ENCODE measurements at regions not wholly inside any gene's neighbourhood (a gene's known extent, or its start where the extent isn't known, plus 50 kb on each side); places are given as distances from the start of the nearest gene placed in this dataset.
A peak's percentile ranks its signal among the peaks of the same experiment; 100 is the strongest.

DNA sequence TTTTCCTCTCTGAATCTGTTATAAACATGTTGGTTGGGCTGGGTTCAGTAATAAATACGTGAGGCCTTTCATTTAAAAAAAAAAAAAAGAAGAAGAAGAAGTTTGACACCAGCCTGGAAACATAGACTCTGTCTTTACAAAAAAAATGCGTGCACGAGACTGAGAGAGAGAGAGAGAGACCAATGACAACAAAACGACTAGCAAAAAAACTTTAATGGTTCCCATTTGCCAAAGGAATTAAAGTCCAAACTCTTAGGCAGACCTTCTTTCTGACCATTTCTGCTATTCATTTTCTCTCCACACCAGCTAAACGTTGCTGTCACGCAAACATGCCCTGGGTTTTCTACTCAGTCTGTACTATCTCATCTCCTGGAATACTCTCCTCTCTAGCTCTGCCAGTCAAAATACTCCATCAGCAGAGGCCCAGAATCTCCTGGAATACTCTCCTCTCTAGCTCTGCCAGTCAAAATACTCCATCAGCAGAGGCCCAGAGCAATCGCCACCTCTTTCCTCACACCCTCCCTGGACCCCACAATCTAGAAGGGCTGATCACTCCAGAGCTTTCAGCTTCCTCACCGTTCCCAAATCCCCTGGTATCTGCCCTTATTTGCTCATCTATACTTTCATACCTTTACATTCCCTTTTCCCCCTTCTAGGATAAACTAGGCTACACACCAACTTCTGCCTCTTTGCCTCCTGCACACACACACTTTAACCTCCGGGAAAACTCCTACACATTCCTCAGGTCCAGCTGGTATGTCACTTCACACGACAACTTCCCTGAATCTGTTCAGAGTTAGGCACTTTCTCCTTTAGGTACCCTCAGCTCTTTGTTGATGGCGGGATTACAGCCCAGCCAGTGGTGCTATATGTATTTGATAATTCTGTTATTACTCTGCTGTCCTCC, 100.0 kb downstream of the CDC7 start:
- Mint-ChIP-seq H3K36me3 (no peaks in the 10 kb centered on the region), H3K27me3 (ENCODE audit: low read depth) (no peaks in the 10 kb centered on the region), H3K27ac (no peak overlapping the region), H3K4me1 (peaks cover 24% of the 10 kb centered on the region), H3K4me3 (no peak overlapping the region), H3K9me3 (no peaks in the 10 kb centered on the region)
- DNase-seq (ENCODE audit: low spot score in 2 of 2, unreplicated experiment in 2 of 2) = no peak
- TF ChIP-seq, protein P1, sequence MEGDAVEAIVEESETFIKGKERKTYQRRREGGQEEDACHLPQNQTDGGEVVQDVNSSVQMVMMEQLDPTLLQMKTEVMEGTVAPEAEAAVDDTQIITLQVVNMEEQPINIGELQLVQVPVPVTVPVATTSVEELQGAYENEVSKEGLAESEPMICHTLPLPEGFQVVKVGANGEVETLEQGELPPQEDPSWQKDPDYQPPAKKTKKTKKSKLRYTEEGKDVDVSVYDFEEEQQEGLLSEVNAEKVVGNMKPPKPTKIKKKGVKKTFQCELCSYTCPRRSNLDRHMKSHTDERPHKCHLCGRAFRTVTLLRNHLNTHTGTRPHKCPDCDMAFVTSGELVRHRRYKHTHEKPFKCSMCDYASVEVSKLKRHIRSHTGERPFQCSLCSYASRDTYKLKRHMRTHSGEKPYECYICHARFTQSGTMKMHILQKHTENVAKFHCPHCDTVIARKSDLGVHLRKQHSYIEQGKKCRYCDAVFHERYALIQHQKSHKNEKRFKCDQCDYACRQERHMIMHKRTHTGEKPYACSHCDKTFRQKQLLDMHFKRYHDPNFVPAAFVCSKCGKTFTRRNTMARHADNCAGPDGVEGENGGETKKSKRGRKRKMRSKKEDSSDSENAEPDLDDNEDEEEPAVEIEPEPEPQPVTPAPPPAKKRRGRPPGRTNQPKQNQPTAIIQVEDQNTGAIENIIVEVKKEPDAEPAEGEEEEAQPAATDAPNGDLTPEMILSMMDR (IDR thresholded peaks at IDR 0.05; ENCODE audit: unreplicated experiment) = no peak

DNA sequence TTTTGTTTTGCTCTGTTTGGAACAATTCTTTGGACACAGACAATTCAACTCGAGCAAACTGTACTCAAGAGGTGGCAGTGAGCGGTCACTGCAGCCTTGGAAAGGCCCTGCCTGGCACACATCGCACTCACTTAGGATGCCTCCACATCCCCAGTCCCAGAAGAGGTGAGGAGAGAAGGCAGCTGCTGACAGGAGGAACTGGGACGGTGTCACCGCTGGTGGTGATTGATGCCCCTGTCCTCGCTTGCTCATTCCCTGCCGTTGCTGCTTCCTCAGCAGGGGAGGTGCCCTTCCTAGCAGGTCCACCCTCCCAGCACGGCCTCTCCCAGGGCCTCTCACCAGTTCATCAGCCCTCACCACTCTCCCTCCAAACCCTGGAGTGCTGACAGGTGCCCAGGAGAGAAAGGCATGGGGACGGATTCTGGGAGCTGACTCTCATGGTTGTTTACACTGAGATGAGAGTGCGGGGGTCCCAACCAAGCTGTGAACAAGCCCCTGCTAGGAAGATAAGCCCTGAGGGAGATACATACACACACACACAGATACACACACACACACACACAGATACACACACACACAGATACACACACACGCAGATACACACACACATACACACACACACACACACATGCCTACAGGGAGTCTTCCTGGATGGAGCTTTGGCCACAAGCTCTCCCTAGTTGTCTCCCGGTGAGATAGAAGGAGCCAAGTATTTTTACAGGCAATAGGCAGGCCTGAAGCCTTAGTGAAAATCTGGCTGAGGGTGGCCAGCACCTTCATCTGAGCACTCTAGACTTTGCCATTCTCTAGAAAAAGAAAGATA, 101.1 kb downstream of the CDC7 start:
- Mint-ChIP-seq H3K4me3 (no peak overlapping the region), H3K27me3 (ENCODE audit: low read depth) (no peaks in the 10 kb centered on the region), H3K4me1 (peaks cover 24% of the 10 kb centered on the region), H3K27ac (peak overlapping the region; percentile 55), H3K36me3 (no peaks in the 10 kb centered on the region), H3K9me3 (no peaks in the 10 kb centered on the region)
- no peak for DNase-seq (ENCODE audit: low spot score in 2 of 2, unreplicated experiment in 2 of 2)
- TF ChIP-seq, protein P1 (IDR thresholded peaks at IDR 0.05; ENCODE audit: unreplicated experiment) = no peak

DNA sequence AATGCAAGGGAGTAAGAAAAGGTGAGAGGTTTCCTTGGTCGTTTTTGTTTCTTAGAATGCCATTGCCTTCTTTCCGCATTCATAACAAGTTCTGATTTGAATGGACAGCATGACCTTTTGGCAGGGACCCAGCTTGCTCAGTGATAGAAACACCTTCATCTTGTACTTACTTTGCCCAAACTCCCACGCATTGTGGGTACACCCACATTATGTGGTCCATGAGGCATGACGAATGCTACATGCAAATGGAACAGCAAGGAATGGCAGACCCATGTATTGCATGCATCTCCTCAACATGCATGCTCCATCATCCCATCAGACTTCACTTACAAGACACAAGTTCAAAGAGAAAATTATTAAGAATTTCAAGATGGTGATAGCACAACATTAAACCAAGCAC, 102.8 kb downstream of the CDC7 start:
- DNase-seq (ENCODE audit: low spot score in 2 of 2, unreplicated experiment in 2 of 2) = no peak
- Mint-ChIP-seq H3K36me3 (no peaks in the 10 kb centered on the region), H3K9me3 (peaks cover 7% of the 10 kb centered on the region), H3K27ac (no peak overlapping the region), H3K4me3 (no peak overlapping the region), H3K4me1 (peaks cover 23% of the 10 kb centered on the region), H3K27me3 (ENCODE audit: low read depth) (no peaks in the 10 kb centered on the region)
- TF ChIP-seq, protein P1 (IDR thresholded peaks at IDR 0.05; ENCODE audit: unreplicated experiment) = no peak

DNA sequence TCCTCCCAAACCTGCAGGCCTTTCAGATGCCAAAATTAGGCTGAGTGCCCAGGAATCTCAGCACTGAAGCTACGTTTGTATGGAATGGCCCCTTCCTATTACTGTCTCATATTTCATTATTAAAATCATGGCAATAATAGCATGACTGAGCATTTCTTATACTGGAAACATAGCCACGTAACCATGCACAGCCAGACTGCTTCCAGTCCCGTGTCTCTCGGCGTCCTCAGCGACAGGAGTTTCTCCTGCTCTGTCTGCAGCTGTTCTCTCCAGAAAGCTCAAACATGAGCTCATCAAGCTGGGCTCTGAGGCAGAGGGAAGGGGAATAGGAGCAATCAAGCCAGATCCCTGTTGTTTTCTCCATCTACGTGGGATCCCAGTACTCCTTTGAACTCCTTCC, 104.0 kb downstream of the CDC7 start:
- Mint-ChIP-seq H3K4me1 (peaks cover 23% of the 10 kb centered on the region), H3K27me3 (ENCODE audit: low read depth) (no peaks in the 10 kb centered on the region), H3K27ac (peak overlapping the region; percentile 63), H3K36me3 (no peaks in the 10 kb centered on the region), H3K4me3 (no peak overlapping the region), H3K9me3 (peaks cover 9% of the 10 kb centered on the region)
- DNase-seq (ENCODE audit: low spot score in 2 of 2, unreplicated experiment in 2 of 2) = no peak
- TF ChIP-seq, protein P1 (IDR thresholded peaks at IDR 0.05; ENCODE audit: unreplicated experiment) = no peak

DNA sequence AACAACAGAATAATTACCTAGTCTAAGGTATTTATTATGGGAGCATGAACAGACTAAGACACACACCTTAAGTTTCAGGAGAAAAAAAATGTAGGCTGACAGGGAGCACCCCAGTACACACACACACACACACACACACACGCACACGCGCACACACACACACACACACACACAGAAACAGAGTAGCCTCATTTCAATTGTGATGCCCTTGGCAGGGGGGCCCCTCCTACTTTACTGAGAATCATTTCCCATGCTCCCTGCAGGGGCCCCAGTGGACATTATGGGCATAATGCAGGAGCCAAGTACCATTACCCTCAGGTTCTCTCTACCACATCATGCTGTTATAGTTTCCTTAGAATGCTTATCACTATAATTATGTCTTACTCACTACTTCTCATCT, 104.9 kb downstream of the CDC7 start:
- Mint-ChIP-seq H3K36me3 (no peaks in the 10 kb centered on the region), H3K4me1 (peaks cover 25% of the 10 kb centered on the region), H3K9me3 (peaks cover 9% of the 10 kb centered on the region), H3K27me3 (ENCODE audit: low read depth) (no peaks in the 10 kb centered on the region), H3K27ac (no peak overlapping the region), H3K4me3 (no peak overlapping the region)
- TF ChIP-seq, protein P1 (IDR thresholded peaks at IDR 0.05; ENCODE audit: unreplicated experiment) = no peak
- DNase-seq (ENCODE audit: low spot score in 2 of 2, unreplicated experiment in 2 of 2) = no peak
